ENCODE measurements at regions not wholly inside any gene's neighbourhood (a gene's known extent, or its start where the extent isn't known, plus 50 kb on each side); places are given as distances from the start of the nearest gene placed in this dataset.

DNA sequence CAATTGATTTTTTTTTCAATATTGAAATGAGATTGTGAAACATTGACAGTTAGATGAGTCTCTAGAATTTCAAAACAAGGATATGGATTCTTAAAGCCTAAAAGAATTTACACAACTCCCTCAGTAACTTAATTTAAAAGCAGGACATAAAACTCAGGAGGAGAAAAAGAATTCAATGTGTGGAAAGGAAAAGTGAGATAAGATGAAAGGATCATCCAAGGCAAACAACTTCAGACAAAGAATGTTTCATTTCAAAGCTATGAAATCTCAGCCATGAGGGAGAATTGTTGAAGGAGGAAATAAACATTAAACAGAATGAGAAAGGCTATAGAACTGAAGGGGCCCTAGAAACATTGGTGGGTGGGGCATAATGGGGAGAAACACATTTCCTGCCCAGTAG is 191.7 kb upstream of the NOX3 start:
- no peak overlapping the region for H3K27ac ChIP-seq
- TF ChIP-seq POLR2A (IDR thresholded peaks at IDR 0.05), result no peak
- TF ChIP-seq, protein P1, sequence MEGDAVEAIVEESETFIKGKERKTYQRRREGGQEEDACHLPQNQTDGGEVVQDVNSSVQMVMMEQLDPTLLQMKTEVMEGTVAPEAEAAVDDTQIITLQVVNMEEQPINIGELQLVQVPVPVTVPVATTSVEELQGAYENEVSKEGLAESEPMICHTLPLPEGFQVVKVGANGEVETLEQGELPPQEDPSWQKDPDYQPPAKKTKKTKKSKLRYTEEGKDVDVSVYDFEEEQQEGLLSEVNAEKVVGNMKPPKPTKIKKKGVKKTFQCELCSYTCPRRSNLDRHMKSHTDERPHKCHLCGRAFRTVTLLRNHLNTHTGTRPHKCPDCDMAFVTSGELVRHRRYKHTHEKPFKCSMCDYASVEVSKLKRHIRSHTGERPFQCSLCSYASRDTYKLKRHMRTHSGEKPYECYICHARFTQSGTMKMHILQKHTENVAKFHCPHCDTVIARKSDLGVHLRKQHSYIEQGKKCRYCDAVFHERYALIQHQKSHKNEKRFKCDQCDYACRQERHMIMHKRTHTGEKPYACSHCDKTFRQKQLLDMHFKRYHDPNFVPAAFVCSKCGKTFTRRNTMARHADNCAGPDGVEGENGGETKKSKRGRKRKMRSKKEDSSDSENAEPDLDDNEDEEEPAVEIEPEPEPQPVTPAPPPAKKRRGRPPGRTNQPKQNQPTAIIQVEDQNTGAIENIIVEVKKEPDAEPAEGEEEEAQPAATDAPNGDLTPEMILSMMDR (IDR thresholded peaks at IDR 0.05), result no peak
- no peaks in the 10 kb centered on the region for H3K36me3 ChIP-seq
- no peaks in the 10 kb centered on the region for H3K4me1 ChIP-seq
- ATAC-seq, result no peak
- no peaks in the 10 kb centered on the region for H3K27me3 ChIP-seq
- H3K9me3 ChIP-seq, result no peaks in the 10 kb centered on the region
- no peak overlapping the region for H3K4me3 ChIP-seq
- intact Hi-C loops (cut with DNase I), result no loop called here
- no peak for DNase-seq

DNA sequence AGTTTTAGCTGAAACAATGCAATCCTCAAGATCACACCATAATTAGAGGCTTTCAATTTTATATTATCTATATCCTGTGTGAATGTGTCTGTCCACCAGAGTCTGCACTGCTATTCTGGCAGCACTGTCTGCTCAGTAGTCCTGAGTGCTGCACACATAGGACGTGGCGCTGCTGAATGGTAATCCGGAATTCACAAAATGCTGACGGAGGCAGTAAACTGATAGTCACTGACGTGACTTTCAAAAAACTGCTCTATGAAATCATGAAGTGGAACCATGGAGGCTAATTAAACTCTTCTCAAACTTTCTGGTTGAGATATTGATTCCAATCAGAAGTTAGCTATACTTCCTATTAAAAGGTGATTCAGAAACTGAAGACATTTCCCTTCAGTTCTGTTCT is 190.8 kb upstream of the NOX3 start:
- Histone ChIP-seq H3K27me3 (no peaks in the 10 kb centered on the region), H3K36me3 (no peaks in the 10 kb centered on the region), H3K4me3 (no peak overlapping the region), H3K4me1 (no peaks in the 10 kb centered on the region), H3K9me3 (peaks cover 0 to 3% (median 0%) of the 10 kb centered on the region in 4 donors), H3K27ac (no peak overlapping the region)
- DNase-seq (no peak), ATAC-seq (peak in 1 of 4 donors; percentile 26)
- intact Hi-C loops (cut with DNase I), result no loop called here
- 81% methylated on average over 5 of the region's 5 CpGs for WGBS (ENCODE audit: insufficient coverage, low coverage, low lambda C conversion rate, missing lambda C conversion rate)
- TF ChIP-seq, protein P1 (IDR thresholded peaks at IDR 0.05), result no peak

DNA sequence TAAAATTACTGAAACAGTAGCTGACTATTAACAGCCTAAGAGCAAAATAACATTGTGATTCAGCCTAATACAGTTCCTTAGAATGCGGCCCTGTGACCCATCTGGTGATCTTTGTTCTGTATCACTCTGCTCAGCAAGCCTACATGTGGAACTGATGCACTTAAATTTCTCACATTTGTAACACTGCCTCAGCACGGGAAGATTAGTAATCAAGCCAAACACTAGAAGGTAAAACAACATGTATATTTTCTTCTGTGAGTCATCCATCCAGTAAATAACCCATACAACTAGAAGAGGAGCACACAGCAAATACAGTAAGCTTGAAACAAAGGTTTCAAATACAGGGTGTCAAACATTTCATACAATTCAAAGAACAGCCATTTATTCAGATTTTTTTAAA is 189.7 kb upstream of the NOX3 start:
- H3K9me3 ChIP-seq, result peaks cover 0 to 5% (median 0%) of the 10 kb centered on the region in 4 donors
- TF ChIP-seq, protein P1 (IDR thresholded peaks at IDR 0.05), result no peak
- intact Hi-C loops (cut with DNase I), result no loop called here
- 40% methylated on average over 2 of the region's 2 CpGs for WGBS (ENCODE audit: insufficient coverage, low coverage, low lambda C conversion rate, missing lambda C conversion rate)
- ATAC-seq (no peak), DNase-seq (no peak)
- no peak overlapping the region for H3K27ac ChIP-seq
- H3K4me3 ChIP-seq, result no peak overlapping the region
- H3K4me1 ChIP-seq, result no peaks in the 10 kb centered on the region
- no peaks in the 10 kb centered on the region for H3K36me3 ChIP-seq
- H3K27me3 ChIP-seq, result no peaks in the 10 kb centered on the region

DNA sequence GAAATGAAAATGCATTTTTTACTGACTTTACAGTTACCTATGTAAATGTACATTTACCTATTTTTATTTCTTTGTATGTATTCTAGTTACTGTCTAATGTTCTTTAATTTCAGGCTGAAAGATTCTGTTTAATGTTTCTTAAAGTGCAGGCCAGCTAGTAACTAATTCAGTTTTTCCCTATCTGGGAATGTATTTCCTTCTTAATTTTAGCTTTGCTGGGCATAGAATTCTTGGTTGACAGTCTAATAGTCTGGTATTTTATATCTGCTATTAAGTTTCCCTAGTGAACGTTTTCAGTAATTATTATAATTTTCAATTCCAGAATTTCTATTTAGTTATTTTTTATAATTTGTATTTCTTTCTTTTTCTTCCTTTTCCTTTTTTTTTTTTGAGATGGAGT is 186.0 kb upstream of the NOX3 start:
- WGBS (ENCODE audit: insufficient coverage, low coverage, low lambda C conversion rate, missing lambda C conversion rate), result 53% methylated on average over 1 of the region's 1 CpG
- H3K27me3 ChIP-seq, result no peaks in the 10 kb centered on the region
- no peaks in the 10 kb centered on the region for H3K4me1 ChIP-seq
- H3K4me3 ChIP-seq, result no peak overlapping the region
- peaks cover 0 to 5% (median 0%) of the 10 kb centered on the region in 4 donors for H3K9me3 ChIP-seq
- no peak for ATAC-seq
- TF ChIP-seq POLR2A (IDR thresholded peaks at IDR 0.05), result no peak
- TF ChIP-seq, protein P1 (IDR thresholded peaks at IDR 0.05), result no peak
- intact Hi-C loops (cut with DNase I), result no loop called here
- no peak overlapping the region for H3K27ac ChIP-seq
- DNase-seq, result no peak
- no peaks in the 10 kb centered on the region for H3K36me3 ChIP-seq

DNA sequence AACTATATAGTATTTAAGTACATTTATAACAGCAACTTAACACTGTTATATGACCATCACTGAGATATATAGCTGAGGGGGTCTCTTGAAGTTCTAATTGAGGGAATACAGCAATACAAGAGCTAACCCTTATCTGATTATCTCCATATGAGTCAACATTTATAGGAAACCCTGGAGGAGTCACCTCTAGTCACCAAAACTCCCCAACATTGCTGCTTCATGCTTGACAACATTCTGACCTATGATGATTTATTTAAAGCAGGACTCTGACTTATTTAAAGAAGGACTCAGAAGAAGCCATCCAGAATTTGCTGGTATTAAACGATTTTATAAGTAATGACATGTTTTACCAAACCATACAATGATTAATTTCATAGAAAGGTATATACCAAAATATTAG is 182.6 kb upstream of the NOX3 start:
- Histone ChIP-seq H3K9me3 (peaks cover 0 to 5% (median 0%) of the 10 kb centered on the region in 4 donors), H3K27ac (no peak overlapping the region), H3K4me1 (no peaks in the 10 kb centered on the region), H3K27me3 (no peaks in the 10 kb centered on the region), H3K4me3 (no peak overlapping the region), H3K36me3 (no peaks in the 10 kb centered on the region)
- 23% methylated on average over 1 of the region's 1 CpG for WGBS (ENCODE audit: insufficient coverage, low coverage, low lambda C conversion rate, missing lambda C conversion rate)
- intact Hi-C loops (cut with DNase I), result no loop called here
- no peak for DNase-seq
- no peak for ATAC-seq
- TF ChIP-seq, protein P1 (IDR thresholded peaks at IDR 0.05), result no peak
- no peak for TF ChIP-seq POLR2A (IDR thresholded peaks at IDR 0.05)
